ENCODE measurements at regions not wholly inside any gene's neighbourhood (a gene's known extent, or its start where the extent isn't known, plus 50 kb on each side); places are given as distances from the start of the nearest gene placed in this dataset.
A peak's percentile ranks its signal among the peaks of the same experiment; 100 is the strongest.

DNA sequence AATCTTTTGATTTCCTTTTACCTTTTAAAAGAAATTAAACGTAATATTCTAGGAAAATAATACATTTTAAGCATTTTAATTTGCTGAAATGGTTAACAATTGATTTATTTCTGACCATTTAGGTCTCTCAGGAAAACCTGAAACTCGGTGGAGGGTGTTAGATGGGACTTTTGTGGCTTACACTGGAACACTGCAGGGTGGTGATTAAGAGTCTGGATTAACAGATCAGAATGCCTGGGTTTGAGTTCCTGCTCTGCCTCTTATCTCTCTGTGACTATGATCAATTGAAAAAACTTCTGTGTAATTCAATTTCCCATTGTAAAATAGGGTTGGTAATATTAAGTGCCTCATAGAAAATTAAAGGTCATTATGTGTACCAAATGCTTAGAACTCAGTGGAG lies 168.7 kb downstream of the UBE2E3 start:
- no peak for DNase-seq

DNA sequence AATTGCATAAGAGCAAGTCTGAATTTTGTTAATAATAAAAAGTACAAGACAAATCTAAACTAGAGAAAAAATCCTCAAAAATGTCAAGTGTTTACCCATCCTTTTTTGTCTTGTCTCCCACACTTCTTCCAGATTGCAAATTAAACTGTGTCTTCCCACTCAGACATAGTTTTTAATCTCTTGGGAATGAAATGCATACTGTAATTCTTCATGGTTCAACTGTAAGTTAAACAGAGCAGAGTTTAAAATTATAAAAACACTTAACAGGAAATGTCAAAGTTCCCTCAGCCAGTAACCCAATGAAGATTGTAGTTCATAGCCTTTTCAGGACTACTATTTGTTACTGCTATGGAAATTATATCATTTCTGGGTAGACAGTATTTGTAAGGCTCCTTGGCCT lies 171.8 kb downstream of the UBE2E3 start:
- DNase-seq, result no peak

DNA sequence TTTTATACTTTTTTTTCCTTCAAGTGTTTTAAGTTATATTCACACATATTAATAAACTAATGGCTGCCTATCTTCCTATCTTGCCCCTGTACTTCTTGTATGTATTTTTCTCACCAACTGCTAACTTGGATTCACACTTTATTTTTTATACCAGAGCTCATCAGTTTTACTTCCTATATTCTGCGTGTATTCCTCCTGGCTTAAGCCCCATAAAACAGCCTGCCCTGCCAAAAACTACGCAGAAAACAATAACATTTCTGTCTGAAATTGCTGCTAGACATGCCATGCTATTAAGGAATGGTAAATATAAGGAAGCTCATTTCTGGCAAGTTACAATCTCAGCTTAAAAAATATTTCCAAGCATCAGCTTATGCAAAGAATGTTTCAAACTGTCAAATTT lies 172.3 kb downstream of the UBE2E3 start:
- DNase-seq, result peak in 1 of 2 donors; percentile 11

DNA sequence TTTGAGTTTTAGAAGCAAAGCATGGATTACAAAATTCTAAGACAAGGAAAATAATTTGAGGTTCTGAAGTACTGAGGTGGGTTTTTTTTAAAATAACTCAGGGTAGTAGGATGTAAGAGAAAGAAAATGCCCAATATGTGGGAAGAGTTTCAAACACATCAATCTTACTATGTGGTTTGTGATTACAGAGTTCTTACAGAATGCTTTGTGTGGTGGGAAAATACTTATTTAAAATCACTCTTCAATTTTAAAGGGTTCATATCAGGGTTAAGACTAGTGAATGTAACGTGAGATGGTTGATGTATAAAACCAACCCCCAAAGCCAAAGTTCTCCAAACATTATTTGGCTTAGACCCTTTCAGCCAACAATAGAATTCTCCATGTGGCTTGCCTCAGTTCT lies 173.5 kb downstream of the UBE2E3 start:
- DNase-seq, result no peak

DNA sequence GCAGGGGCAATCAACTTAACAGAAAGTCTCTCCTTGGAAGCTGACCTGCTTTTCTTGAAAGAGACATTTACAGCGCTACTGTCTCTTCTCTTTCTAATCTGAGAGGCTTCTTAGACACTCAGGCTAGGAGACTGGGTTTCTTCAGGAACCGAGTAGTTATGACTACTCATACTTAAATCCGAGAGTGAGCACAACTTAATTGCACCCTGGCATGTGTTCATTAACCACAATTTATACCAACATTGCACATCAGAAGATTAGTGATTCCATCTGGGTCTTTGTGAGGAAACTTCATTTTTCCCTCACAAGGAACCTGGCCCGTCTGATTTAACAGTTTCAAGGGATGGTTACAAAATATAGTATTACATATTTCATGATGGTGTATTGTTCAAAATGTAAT lies 176.9 kb downstream of the UBE2E3 start:
- DNase-seq, result no peak

DNA sequence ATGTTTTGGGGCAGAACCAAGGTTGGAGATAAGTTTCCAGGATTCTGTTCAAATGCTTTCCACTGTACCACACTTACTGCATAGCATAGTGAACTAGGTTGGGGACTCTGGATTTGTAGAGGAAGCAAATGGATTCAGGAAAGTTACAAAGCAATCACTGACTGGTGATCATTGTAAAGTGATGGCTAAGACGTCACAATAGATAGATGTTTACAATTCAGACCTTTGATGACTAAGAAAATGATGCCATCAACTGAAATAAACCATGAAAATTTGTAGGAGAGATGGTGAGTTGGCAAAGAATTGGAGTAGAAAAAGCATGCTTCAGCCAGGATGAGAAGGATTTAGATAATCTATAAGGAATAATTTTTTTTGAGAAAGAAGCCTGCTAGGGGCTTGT lies 178.0 kb downstream of the UBE2E3 start:
- no peak for DNase-seq

DNA sequence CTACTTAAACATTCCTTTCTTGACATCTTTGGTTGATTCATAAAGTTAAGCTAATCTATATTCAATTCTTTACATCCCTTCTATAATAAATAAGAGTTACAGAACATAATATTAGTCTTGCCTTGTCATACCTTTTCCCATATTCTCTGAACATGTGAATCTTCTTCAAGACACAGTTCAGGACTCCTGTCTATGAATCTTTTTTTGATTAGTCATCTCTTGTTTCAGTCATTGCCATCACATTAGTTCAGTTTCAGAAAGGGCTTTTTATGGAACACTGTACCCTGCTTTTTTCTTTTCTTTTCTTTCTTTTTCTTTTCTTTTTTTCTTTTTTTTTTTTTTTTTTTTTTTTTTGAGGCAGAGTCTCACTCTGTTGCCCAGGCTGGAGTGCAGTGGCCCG lies 181.2 kb downstream of the UBE2E3 start:
- DNase-seq, result no peak

DNA sequence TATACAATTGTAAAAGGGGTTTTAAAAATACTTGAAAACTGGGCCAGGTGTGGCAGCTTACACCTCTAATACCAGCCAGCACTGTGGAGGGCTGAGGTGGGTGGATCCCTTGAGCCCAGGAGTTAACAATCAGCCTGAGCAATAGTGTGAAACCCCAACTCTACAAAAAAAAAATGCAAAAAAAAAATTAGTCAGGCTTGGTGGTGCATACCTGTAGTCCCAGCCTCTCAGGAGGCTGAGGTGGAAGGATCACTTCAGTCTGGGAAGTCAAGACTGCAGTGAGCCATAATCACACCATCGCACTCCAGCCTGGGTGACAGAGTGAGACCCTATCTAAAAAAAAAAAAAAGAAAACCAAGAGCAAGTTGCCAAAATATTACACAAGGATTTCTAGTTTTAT lies 182.7 kb downstream of the UBE2E3 start:
- no peak for DNase-seq

DNA sequence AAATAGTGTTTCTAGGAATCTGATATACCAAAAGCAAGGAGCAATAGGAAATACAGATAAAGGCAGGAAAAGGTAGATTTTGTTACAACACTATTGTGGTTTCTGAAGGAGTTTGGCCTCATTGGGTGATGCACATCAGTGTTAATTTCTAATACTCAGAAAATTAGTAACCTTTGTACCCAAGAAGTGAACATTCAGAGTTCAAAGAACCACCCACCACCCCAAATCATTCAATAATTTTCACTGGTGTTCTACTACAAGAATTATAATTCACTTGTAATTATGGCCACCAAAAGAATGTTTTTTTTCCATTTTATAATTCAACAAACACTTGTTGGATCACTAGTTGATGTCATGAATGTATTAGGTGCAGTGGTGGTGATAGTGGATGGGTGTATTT lies 183.3 kb downstream of the UBE2E3 start:
- no peak for DNase-seq

DNA sequence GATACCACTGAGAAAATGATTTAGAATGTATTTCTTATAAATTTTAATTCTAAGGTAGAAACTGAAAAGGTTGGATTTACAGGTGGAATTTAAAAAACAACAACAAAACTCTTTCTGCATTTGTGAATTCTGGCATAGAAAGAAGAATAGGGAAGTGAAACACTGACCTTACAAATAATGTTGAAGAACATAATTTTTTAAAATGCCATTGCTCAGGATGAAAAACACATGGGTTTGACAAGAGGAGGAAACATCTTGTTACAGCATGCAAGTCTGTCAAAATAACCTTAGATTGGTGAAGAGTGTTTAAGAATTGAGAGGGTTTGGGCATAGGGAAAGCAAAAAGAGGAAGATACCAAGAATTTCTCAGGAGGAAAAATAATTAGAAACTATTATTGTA lies 184.3 kb downstream of the UBE2E3 start:
- no peak for DNase-seq

DNA sequence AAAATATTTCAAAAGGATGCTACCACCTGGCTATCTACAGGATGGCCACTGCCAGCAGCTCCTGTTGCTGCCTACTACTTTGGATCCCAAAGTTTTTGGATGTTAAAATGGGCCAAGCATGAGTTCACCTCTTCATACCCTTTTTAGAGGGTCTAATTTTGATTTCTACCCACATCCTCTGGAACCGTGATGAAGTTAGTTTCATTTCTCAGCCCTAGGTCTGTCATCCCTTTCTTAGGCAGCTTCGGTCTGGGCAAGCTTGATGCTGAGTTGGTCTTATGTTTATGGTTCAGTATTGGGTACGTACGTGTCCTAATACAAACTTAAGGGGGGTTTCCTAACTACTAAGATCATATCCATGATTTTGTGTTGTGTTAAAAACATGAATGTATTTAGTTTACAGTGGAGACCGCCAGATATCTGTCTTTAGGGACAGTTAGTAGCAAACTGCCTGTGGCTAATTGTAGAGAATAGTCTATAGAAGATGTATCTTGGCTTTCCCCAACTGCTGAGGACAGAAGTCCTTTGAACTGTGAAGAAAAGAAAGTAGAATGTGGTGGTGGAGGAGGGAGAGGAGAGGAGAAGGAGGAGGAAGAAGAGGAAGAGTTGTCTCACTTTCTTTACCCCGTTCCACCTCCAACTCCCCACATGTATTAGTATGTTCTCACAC lies 184.9 kb downstream of the UBE2E3 start:
- DNase-seq, result no peak

DNA sequence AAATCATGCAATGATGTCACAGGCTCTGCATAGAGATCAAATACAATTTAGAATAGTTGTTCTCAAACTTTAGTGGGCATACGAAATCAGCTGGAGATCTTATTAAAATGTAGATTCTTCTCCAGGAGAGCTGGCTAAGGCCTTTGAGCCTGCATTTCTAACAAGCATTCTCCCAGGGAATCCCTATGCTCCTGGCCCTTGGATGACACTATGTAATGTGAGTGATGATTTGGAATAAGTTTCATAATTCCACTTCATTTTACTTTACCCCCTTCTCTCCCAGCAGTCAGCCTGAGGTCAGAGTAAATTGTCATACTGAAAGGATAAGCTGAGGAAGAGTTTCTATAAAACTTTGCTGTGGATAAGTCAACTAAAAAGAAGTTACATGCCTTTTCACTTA lies 189.1 kb downstream of the UBE2E3 start:
- no peak for DNase-seq

DNA sequence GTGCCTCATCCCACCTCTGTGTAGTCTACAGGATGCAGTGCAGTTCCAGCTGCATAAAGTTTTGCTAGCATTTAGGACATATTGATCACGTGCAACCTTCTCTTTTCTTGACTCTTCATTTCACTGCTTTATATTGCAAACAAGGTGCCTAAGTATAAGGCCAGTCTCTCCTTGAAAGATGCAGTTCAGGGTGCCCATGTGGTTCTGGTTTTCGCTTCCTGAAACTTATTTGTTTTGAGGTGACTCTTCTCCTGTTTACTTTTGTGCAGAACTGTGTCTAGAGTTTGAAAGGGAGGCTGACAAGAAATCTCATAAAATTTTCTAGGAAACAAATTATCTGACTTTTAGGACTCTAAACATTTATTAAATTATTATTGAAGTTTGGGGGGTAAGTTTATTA lies 189.9 kb downstream of the UBE2E3 start:
- DNase-seq, result no peak

DNA sequence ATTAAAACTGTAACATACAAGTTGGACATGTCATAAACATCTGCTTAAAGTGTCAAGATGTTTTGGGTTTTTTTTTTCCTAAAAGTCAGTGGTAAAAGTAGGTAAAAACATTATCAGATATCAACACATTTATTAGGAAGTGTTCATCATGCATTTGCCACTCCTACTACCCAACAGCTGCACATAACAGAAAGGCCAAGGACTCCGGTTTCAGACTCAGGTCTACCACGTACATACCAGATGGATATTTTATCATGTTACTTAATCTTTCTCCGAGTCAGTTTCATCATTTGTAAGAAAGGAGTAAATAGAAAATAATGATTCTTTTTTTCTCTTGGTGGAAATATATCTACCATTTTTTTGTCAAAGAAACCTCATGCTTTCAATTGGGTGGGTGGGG lies 192.3 kb downstream of the UBE2E3 start:
- DNase-seq, result no peak

DNA sequence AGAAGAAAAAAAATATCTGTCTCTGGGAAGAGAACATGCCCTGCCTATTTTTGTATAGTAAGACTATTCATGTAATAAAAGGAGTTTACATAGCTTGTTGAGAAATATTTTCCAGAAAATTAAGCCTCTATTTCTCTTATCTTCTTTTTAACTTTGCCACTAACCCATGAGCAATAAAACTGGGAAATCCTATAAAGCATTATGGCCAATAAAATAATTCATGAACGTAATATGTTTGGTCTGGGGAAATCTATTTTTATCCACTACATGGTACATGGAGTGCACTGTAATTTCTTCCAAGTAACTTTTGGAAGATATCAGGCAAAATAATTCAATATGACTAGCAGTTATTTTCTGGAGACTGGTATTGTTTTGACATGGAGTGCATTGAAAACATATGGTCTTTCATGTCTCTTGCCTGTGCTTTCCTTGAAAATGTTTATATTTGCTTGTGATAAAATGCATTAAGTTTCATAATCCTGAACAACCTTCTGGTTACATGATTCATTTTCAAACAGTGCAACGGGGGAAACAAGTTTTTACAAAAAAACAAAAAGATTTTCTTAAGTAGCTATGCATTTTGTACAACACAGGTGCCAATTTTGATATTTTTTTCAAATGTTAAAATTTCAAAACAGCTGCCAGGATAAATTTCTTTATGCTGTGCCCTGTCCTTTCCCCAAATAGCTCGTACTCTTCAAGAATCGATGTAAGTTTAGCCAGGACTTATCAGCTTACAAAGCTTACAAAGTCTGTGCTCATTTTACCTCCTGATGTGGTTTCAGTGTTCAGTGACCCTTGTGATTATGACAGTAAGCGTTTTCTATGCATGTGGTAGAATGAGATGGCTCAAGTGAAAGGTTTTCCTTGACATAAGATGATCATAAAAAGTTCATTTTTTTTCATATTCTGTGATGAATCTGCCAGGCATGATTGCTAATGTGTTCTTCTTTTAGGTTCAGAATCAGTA lies 194.5 kb downstream of the UBE2E3 start:
- DNase-seq, result peak; percentile 33 to 39

DNA sequence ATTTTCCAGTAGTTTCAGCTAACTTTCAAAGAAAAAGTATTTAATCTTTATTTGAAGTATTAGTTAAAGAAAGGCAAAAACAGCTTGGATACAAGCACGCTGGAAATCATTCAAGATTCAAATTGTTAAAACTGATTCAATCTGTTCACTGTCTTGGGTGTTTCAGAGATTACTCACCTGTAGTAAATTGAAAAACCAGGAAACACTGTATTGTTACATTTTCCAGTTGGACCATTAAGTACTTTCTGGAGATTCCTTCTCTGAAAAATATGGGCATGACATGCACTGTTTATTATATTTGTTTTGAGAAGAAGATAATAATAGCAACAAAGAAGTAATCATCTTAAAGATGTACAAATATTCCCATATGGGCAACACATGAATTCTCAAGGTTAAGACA lies 196.1 kb downstream of the UBE2E3 start:
- DNase-seq, result no peak

DNA sequence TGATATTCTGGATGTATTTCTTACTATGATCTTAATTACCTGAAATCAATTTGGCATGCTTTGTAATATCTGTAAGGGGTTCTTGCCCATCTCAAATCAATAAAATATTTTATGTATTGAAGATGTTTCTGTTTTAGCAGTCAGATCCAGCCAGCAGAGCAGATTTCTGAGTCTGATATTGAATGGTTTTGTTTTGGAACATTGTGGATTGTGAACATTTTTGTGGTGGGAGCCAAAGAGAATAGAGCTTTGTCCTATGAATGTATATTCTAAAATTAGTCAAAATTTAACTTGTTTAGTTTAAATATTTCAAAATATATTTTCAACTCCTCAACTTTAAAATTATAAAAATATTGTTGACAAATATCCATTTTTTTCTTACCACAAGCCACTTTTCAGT lies 197.0 kb downstream of the UBE2E3 start:
- DNase-seq, result no peak

DNA sequence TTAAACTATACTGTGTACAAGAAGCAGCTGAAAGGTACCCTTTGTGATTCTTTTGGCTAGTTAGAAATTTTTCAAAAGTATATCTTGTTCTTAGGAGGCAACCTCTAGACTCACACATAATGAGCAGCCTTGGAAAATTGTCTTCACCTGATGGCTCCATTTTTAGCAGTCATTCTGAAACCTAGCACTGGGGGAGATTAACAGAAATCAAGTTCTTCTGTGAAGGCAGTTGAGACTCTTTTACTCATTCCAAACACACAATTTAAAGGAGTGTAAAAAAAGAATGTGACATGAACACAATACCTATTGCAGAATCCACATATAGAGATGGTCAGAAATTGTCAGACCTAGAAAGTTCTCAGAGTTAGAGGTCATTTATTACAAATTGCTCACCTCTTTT lies 197.7 kb downstream of the UBE2E3 start:
- DNase-seq, result no peak

DNA sequence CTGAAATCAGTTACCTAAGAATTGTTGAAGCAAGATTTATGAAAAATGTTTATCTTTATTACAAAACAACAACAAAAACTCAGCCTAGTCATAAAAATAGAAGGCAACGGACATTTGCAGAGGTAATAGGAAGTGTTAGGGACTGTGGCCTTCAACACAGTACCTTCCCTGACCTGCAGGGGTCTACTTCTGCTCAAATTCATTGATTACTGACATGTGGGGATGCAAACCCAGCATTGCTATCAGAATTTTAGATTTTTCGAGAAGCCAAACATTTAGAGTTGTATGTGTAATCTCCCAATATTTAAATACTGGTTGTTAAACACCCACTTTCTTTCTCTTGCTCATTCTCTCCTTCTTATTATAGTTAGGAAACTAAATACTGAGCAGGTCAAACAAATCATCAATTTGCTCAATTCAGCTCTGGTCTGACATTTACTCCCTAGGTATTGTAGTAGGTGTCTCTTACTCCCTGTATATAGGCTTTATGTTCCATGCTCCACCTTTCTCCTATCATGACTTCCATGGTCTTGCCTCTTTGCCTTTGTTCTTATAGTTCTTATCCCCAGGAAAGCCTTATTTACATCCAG lies 198.5 kb downstream of the UBE2E3 start:
- DNase-seq, result no peak

DNA sequence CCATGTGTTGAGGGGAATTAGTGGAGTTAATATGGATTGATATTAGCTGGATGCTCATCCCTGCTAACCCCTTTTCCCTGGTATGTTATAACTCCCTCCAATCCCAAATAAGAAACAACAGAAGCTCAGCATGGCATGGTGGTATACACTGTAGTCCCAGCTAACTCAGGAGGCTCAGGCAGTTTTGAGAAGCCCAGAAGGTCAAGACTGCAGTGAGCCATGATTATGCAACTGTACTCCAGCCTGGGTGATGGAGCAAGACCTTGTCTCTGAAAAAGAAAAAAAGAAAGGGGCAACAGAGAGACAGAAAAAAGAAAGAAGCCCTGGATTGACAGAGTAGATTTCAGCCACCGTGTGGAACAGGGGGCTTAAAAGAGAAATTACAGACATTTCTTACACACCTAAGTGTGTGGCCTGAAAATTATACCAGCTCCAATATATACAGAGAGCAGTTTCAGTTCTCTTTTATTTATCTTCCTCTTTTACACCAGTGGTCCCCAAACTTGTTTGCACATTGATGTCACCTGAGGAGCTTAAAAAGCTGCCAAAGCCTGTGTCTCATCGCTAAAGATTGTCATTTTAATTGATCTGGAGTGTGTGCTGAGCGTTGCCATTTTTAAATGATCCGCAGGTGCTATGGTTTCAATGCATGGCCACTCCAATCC lies 203.6 kb downstream of the UBE2E3 start:
- no peak for DNase-seq

DNA sequence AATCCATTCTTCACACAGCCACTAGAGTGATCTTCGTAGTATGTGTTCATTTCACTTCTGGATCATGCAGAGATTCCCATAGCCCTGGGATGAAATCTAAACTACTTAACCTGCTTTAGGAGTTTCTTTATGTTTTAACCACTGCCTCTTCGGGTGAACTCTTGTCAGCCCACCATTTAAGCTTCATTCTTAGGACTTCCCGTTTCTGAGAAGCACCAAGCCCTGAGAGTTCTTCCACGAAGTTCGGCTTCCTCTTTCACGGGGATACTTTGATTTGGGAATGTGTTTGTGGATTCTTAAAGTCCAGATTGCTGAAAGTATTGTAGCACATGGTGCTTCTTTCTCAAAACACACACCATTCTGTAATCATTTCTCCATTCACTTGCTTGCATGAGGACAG lies 205.0 kb downstream of the UBE2E3 start:
- no peak for DNase-seq

DNA sequence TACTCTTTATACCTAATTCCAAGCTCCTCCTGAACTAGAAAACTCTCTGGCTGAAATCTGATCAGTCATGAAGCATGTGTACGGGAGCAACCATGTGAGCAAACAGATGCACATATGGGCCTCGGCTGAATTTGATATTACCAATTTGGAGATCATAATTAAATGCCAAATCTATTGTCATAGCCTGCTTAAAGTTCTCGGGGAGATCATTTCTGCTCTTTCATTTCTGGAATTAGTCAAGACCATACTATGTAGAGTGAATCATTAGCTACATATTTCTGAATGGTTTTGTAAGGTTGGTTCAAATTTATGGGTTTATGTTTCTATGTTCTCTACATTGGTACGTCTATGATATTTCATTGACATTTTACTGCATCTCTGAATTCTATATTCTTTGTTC lies 205.5 kb downstream of the UBE2E3 start:
- DNase-seq, result no peak

DNA sequence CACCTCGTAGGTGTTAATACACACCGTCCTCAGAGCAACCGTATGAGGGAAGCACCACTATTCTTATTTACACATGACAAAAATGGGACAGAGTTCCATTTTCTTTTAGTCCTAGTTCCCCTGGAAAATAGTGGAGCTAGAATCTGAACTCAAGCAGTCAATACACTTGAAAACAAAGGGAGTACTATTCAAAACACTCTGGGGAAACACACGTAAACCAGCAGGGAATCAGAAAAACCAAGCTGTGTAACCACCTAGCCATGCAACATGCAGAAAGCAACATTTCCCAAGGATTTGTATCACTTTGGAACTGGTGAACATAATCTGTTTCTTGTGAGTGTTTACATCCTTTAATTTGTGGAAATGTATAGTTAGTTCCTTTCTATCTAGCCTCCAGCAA lies 208.2 kb downstream of the UBE2E3 start:
- no peak for DNase-seq
